Limb (tissue), 2 donors: ENCODE measurements at regions not wholly inside any gene's neighbourhood (a gene's known extent, or its start where the extent isn't known, plus 50 kb on each side); places are given as distances from the start of the nearest gene placed in this dataset.

Source experiments
- DNase-seq, 2 donors: peaks; one replicate each; pipeline ENCODE4 v3.0.0-alpha.2; 2016; ENCODE audit errors: extremely low spot score in 2 of 2

- DNase-seq, result no peak
These were observed 723.7 kb downstream of the PRELID2 start for GRCh38 chr5:145111420-145111819.

GRCh38 chr5:145110834-145111233 lies 724.3 kb downstream of the PRELID2 start:
- no peak for DNase-seq

- no peak for DNase-seq
These were observed 725.0 kb downstream of the PRELID2 start for GRCh38 chr5:145110181-145110580.

GRCh38 chr5:145105384-145105783 lies 729.8 kb downstream of the PRELID2 start:
- no peak for DNase-seq

- no peak for DNase-seq
These were observed 731.0 kb downstream of the PRELID2 start for GRCh38 chr5:145104106-145104505.

GRCh38 chr5:145101246-145101645 lies 733.9 kb downstream of the PRELID2 start:
- no peak for DNase-seq

- no peak for DNase-seq
These were observed 745.0 kb downstream of the PRELID2 start for GRCh38 chr5:145090115-145090514.

- DNase-seq, result no peak
These were observed 750.3 kb downstream of the PRELID2 start for GRCh38 chr5:145084834-145085233.

GRCh38 chr5:145077028-145077427 lies 758.1 kb downstream of the PRELID2 start:
- no peak for DNase-seq

- no peak for DNase-seq
These were observed 759.1 kb downstream of the PRELID2 start for GRCh38 chr5:145076040-145076439.

- DNase-seq, result peak in 1 of 2 donors; percentile 53
These were observed 762.3 kb downstream of the PRELID2 start for GRCh38 chr5:145072889-145073288.

- peak in 1 of 2 donors; percentile 5 for DNase-seq
These were observed 766.4 kb downstream of the PRELID2 start for GRCh38 chr5:145068721-145069120.

- DNase-seq, result no peak
These were observed 772.7 kb downstream of the PRELID2 start for GRCh38 chr5:145062280-145063062.

GRCh38 chr5:145056800-145057199 lies 778.3 kb downstream of the PRELID2 start:
- no peak for DNase-seq

GRCh38 chr5:145050181-145050580 lies 785.0 kb downstream of the PRELID2 start:
- DNase-seq, result no peak

- no peak for DNase-seq
These were observed 790.2 kb downstream of the PRELID2 start for GRCh38 chr5:145044970-145045369.

- DNase-seq, result no peak
These were observed 806.5 kb downstream of the PRELID2 start for GRCh38 chr5:145028626-145029025.

GRCh38 chr5:145027286-145027685 lies 807.9 kb downstream of the PRELID2 start:
- no peak for DNase-seq

GRCh38 chr5:145025775-145026174 lies 809.4 kb downstream of the PRELID2 start:
- DNase-seq, result no peak

GRCh38 chr5:145015146-145015545 lies 820.0 kb downstream of the PRELID2 start:
- DNase-seq, result no peak

- no peak for DNase-seq
These were observed 821.0 kb downstream of the PRELID2 start for GRCh38 chr5:145014109-145014508.

GRCh38 chr5:145010834-145011233 lies 824.3 kb downstream of the PRELID2 start:
- DNase-seq, result no peak

GRCh38 chr5:145008876-145009530 lies 826.1 kb downstream of the PRELID2 start:
- DNase-seq, result no peak
